SK-N-SH (cell line): ENCODE measurements at regions not wholly inside any gene's neighbourhood (a gene's known extent, or its start where the extent isn't known, plus 50 kb on each side); places are given as distances from the start of the nearest gene placed in this dataset.
"Not testable (repeated sequence)": the region's sequence is repeated elsewhere in the genome, so short reads cannot be mapped to it uniquely, and the experiment has no call there.

Experiments used
- TF ChIP-seq, protein P1 (sequence below): IDR thresholded peaks from 2 replicates; pipeline ENCODE4 v1.6.1; 2012; ENCODE audit warnings: mild to moderate bottlenecking, low read depth, low read length, moderate library complexity
- TF ChIP-seq, protein P2 (sequence below): fragments of 200-600 bp; sonication (generic); IDR thresholded peaks from 2 replicates; pipeline ENCODE4 v1.6.1; 2017; ENCODE audit warnings: antibody characterized with exemption, mild to moderate bottlenecking, moderate library complexity

DNA sequence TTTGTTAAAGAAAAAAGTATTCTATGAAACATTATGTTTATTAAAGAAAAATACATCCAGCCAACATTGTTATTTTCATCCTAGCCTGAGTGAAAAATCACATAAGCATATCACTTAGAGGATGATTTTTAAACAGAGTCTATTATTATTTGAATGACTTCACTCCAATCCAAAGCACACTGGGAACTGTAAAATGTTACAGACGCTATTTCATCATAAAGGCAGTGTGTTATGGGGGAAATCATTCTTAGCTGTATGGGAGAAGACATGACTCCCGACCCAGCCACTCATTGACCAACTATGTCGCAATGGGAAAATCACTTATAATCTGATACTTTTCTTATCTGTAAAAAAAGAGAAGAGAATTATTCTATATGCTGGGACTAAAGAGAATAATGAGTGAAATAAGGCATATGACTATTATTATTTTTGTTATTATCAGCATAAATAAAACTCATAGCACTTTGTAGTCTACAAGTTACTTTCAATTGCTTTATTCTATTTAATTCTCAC, 180.6 kb upstream of the POMZP3 start:
- TF ChIP-seq, protein P1, sequence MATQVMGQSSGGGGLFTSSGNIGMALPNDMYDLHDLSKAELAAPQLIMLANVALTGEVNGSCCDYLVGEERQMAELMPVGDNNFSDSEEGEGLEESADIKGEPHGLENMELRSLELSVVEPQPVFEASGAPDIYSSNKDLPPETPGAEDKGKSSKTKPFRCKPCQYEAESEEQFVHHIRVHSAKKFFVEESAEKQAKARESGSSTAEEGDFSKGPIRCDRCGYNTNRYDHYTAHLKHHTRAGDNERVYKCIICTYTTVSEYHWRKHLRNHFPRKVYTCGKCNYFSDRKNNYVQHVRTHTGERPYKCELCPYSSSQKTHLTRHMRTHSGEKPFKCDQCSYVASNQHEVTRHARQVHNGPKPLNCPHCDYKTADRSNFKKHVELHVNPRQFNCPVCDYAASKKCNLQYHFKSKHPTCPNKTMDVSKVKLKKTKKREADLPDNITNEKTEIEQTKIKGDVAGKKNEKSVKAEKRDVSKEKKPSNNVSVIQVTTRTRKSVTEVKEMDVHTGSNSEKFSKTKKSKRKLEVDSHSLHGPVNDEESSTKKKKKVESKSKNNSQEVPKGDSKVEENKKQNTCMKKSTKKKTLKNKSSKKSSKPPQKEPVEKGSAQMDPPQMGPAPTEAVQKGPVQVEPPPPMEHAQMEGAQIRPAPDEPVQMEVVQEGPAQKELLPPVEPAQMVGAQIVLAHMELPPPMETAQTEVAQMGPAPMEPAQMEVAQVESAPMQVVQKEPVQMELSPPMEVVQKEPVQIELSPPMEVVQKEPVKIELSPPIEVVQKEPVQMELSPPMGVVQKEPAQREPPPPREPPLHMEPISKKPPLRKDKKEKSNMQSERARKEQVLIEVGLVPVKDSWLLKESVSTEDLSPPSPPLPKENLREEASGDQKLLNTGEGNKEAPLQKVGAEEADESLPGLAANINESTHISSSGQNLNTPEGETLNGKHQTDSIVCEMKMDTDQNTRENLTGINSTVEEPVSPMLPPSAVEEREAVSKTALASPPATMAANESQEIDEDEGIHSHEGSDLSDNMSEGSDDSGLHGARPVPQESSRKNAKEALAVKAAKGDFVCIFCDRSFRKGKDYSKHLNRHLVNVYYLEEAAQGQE: not testable (repeated sequence)
- TF ChIP-seq, protein P2, sequence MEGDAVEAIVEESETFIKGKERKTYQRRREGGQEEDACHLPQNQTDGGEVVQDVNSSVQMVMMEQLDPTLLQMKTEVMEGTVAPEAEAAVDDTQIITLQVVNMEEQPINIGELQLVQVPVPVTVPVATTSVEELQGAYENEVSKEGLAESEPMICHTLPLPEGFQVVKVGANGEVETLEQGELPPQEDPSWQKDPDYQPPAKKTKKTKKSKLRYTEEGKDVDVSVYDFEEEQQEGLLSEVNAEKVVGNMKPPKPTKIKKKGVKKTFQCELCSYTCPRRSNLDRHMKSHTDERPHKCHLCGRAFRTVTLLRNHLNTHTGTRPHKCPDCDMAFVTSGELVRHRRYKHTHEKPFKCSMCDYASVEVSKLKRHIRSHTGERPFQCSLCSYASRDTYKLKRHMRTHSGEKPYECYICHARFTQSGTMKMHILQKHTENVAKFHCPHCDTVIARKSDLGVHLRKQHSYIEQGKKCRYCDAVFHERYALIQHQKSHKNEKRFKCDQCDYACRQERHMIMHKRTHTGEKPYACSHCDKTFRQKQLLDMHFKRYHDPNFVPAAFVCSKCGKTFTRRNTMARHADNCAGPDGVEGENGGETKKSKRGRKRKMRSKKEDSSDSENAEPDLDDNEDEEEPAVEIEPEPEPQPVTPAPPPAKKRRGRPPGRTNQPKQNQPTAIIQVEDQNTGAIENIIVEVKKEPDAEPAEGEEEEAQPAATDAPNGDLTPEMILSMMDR: not testable (repeated sequence)
